ENCODE measurements at regions not wholly inside any gene's neighbourhood (a gene's known extent, or its start where the extent isn't known, plus 50 kb on each side); places are given as distances from the start of the nearest gene placed in this dataset.
"Not testable (repeated sequence)": the region's sequence is repeated elsewhere in the genome, so short reads cannot be mapped to it uniquely, and the experiment has no call there.

GRCh38 chr11:87548797-87549196 lies 511.1 kb downstream of the TMEM135 start:
- DNase-seq (ENCODE audit: low read depth) = no peak

GRCh38 chr11:87545858-87546257 lies 508.1 kb downstream of the TMEM135 start:
- DNase-seq (ENCODE audit: low read depth) = no peak

GRCh38 chr11:87539596-87539995 lies 501.9 kb downstream of the TMEM135 start:
- no peak for DNase-seq (ENCODE audit: low read depth)

- no peak for DNase-seq (ENCODE audit: low read depth)
Observed at GRCh38 chr11:87536565-87536964, 498.8 kb downstream of the TMEM135 start.

GRCh38 chr11:87536016-87536415 lies 498.3 kb downstream of the TMEM135 start:
- DNase-seq (ENCODE audit: low read depth) = no peak

GRCh38 chr11:87535513-87535912 lies 497.8 kb downstream of the TMEM135 start:
- no peak for DNase-seq (ENCODE audit: low read depth)

- not testable (repeated sequence) for DNase-seq (ENCODE audit: low read depth)
Observed at GRCh38 chr11:87531835-87532234, 494.1 kb downstream of the TMEM135 start.

- DNase-seq (ENCODE audit: low read depth) = no peak
Observed at GRCh38 chr11:87529486-87529885, 491.8 kb downstream of the TMEM135 start.

- no peak for DNase-seq (ENCODE audit: low read depth)
Observed at GRCh38 chr11:87528752-87529151, 491.0 kb downstream of the TMEM135 start.

- no peak for DNase-seq (ENCODE audit: low read depth)
Observed at GRCh38 chr11:87523276-87523675, 485.5 kb downstream of the TMEM135 start.

- no peak for DNase-seq (ENCODE audit: low read depth)
Observed at GRCh38 chr11:87518266-87518665, 480.5 kb downstream of the TMEM135 start.

- DNase-seq (ENCODE audit: low read depth) = no peak
Observed at GRCh38 chr11:87517351-87517750, 479.6 kb downstream of the TMEM135 start.

- DNase-seq (ENCODE audit: low read depth) = not testable (repeated sequence)
Observed at GRCh38 chr11:87507722-87508121, 470.0 kb downstream of the TMEM135 start.

GRCh38 chr11:87506946-87507345 lies 469.2 kb downstream of the TMEM135 start:
- DNase-seq (ENCODE audit: low read depth) = not testable (repeated sequence)

GRCh38 chr11:87501388-87501787 lies 463.7 kb downstream of the TMEM135 start:
- no peak for DNase-seq (ENCODE audit: low read depth)

GRCh38 chr11:87494936-87495335 lies 457.2 kb downstream of the TMEM135 start:
- DNase-seq (ENCODE audit: low read depth) = not testable (repeated sequence)

GRCh38 chr11:87494026-87494425 lies 456.3 kb downstream of the TMEM135 start:
- not testable (repeated sequence) for DNase-seq (ENCODE audit: low read depth)

GRCh38 chr11:87493516-87493915 lies 455.8 kb downstream of the TMEM135 start:
- DNase-seq (ENCODE audit: low read depth) = no peak

- no peak for DNase-seq (ENCODE audit: low read depth)
Observed at GRCh38 chr11:87491381-87491780, 453.6 kb downstream of the TMEM135 start.

GRCh38 chr11:87490671-87491070 lies 452.9 kb downstream of the TMEM135 start:
- DNase-seq (ENCODE audit: low read depth) = no peak

GRCh38 chr11:87484566-87484965 lies 446.8 kb downstream of the TMEM135 start:
- DNase-seq (ENCODE audit: low read depth) = no peak

GRCh38 chr11:87477321-87477720 lies 439.6 kb downstream of the TMEM135 start:
- DNase-seq (ENCODE audit: low read depth) = no peak

- peak; percentile 6 for DNase-seq (ENCODE audit: low read depth)
Observed at GRCh38 chr11:87473174-87473573, 435.4 kb downstream of the TMEM135 start.

GRCh38 chr11:87466223-87466622 lies 428.5 kb downstream of the TMEM135 start:
- peak; percentile 4 for DNase-seq (ENCODE audit: low read depth)

GRCh38 chr11:87465716-87466115 lies 428.0 kb downstream of the TMEM135 start:
- no peak for DNase-seq (ENCODE audit: low read depth)

Measured in amniotic epithelial cell (primary cell).